Ecto neural progenitor cell (in vitro differentiated cells): ENCODE measurements at regions not wholly inside any gene's neighbourhood (a gene's known extent, or its start where the extent isn't known, plus 50 kb on each side); places are given as distances from the start of the nearest gene placed in this dataset.
"Not testable (repeated sequence)": the region's sequence is repeated elsewhere in the genome, so short reads cannot be mapped to it uniquely, and the experiment has no call there.

ENCODE experiments used
- DNase-seq: peaks from one replicate; pipeline ENCODE4 v3.0.0-alpha.2; 2018; ENCODE audit warnings: low spot score

DNA sequence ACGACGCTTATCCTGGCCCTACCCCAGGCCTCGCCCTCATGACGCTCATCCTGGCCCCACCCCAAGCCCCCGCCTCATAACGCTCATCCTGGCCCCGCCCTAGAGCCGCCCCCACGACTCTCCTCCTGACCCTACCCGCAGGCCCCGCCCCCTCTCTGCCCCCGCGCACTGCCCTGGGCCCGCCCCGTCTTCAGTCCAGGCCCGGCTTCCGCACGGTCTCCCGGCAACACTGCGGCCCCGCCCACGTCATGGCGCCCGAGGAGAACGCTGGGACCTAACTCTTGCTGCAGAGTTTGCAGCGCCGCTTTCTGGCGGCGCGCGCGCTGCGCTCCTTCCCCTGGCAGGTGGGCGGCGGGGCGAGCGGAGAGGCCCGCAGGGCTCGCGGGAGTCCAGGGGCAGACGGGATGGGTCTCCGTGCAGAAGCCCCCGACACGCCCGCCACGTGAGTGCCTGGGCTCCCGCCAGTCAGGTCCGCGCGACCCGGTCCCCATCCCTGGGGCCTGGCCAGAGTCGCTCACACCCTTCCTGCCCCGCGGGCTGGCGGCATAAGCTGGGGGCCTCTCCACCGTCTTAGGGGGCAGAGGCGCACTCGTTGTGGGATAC is 52.5 kb upstream of the ROPN1B start:
- peak; percentile 97 for DNase-seq

DNA sequence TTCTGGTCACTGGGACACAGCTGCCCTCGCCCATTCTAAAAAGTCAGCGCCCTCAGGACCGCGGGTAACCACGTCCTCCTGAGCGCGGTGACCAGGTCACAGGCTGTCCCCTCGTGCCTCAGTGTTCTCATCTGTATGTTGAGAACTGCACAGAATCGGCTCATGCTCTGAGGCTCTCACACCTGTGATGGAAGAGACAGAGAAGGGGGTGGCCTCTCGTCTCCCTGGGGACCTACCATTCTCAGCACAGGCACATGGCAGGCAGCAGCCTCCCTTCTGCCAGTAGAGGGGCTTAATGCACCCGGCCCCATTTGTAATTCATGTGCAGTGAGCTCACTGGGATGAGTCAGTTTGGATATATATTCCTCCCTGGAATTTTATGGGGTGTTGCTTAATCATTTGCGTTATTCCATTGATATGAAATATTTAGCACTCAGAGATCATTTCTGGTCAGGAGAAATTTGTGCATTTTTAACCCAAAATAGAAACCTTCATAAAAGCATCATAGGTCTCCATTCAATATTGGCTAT is 51.9 kb upstream of the ROPN1B start:
- DNase-seq = peak; percentile 57

DNA sequence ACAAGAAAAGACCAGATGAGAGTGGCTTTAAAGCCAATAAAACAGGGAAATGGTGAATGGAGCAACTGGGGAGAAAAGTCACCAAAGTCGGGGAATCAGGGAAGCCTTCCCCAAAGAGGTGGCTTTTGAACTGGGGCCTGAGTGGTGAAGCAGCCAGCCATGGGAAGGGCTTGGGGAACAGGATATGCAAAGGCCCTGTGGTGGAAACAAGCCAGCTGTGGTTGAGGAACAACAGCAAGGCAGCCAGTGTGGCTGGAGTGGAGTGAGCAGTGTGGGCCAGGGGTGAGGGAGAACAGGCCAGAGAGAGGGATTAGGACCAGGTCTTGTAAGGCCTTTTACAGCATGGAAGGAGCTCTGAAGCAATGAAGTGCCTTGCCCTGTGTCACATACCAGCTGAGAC is 51.0 kb upstream of the ROPN1B start:
- not testable (repeated sequence) for DNase-seq

DNA sequence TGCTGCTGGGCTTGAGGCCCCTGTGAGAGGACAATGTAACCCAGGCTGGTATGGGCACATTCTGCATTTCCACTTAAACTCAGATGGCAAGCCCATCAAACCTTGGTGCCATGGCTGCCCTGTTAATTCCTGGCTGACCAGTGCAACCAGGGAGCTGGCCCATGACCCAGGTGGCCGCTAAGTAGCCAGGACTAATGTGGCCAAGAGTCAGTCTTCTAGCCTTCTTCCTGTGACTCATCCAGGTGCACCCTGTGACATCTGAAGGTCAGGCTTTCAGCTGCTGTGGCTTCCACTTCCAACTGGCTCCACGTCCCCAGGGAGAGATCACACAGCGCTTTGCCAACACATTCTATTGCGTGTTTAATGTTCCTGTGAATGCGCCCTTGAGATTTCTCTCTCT is 50.5 kb upstream of the ROPN1B start:
- not testable (repeated sequence) for DNase-seq

DNA sequence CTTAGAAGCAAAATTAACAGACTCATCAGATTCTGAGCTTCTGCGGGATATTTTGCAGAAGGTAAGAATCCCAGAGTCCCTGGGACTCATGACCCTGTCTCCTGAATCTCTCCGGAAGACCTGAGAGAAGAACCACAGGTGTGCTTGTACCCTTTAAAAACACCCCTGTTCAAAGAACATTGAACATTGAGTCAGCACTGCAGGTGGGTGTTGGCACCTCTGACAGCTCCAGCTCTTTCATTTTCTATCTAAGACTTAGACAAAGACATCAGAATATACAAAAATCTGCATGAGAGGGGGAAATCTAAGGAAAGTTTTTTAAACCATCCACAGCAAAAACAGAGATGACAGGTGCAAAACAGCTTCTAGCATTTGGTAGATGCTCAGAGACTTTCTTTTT is 50.1 kb upstream of the ROPN1B start:
- DNase-seq = not testable (repeated sequence)
